Choroid plexus epithelial cell (primary cell): ENCODE measurements at regions not wholly inside any gene's neighbourhood (a gene's known extent, or its start where the extent isn't known, plus 50 kb on each side); places are given as distances from the start of the nearest gene placed in this dataset.

Source experiments
- DNase-seq: peaks from one replicate; pipeline ENCODE4 v3.0.0-alpha.2; 2010; ENCODE audit warnings: low read depth
- H3K4me3 ChIP-seq: 2 replicates; pipeline ENCODE4 v1.5.1; 2011; ENCODE audit warnings: low read depth, mild to moderate bottlenecking, control low read depth, low read length, moderate library complexity
- TF ChIP-seq, protein P1 (sequence below): conservative IDR thresholded peaks from 2 replicates; pipeline ENCODE4 v1.5.1; 2011; ENCODE audit warnings: low read depth, mild to moderate bottlenecking, control low read depth, inconsistent platforms, low read length, moderate library complexity

DNA sequence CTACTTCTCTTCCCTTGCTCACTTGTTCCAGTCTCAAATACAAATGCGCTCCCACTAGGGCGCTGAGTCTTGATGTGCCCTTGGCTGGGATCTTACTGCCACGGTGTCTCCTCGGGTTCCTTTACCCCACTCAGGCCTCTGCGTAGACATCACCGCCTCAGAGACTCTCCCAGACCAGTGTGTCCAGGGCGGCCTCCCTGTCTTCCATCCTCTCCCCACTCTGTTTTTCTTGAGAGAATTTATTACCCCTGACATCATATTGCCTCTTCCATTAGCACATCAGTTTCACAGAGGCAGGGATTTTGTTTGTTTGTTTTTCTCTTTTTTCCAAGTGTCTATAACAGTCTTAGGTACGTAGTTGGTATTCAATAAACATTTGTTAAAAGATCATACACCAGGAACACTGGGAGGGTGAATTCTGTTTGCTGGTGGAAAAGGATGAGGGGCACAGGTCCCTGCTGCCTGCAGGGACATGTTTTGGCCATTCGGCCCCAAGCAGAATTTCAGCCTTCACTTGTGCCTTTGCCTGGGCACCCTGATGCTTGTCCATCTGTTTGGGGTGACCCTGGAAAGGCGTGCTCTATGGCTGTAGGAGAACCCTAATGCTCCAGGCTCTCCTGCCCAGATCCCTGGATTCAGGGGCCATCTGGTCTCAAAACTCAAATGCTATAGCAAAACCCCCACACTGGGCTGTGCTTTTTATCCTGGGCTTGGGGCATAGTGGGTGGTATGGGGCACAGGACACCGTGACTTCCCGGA lies 55.0 kb downstream of the RPL37A start:
- no peak overlapping the region for H3K4me3 ChIP-seq
- DNase-seq: no peak
- TF ChIP-seq, protein P1, sequence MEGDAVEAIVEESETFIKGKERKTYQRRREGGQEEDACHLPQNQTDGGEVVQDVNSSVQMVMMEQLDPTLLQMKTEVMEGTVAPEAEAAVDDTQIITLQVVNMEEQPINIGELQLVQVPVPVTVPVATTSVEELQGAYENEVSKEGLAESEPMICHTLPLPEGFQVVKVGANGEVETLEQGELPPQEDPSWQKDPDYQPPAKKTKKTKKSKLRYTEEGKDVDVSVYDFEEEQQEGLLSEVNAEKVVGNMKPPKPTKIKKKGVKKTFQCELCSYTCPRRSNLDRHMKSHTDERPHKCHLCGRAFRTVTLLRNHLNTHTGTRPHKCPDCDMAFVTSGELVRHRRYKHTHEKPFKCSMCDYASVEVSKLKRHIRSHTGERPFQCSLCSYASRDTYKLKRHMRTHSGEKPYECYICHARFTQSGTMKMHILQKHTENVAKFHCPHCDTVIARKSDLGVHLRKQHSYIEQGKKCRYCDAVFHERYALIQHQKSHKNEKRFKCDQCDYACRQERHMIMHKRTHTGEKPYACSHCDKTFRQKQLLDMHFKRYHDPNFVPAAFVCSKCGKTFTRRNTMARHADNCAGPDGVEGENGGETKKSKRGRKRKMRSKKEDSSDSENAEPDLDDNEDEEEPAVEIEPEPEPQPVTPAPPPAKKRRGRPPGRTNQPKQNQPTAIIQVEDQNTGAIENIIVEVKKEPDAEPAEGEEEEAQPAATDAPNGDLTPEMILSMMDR: no peak

DNA sequence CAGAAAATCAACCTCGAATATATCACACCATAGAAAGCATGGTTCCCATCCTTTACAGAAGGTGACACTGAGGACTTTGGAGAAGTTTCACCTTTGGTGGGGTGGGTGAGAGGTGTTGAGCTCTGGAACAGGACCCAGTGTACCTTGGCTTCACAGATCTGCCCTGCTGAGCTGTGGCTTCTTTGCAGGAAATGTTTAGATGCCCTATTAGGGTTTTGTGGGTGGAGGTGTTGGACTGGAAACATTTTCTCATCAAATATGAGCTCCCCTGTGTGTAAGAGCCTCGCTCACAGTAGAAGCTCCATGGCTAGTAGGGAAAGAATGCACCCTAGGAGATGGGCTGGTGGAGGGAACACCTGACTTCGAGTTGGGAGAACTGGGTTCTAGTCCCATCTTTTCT lies 55.6 kb downstream of the RPL37A start:
- H3K4me3 ChIP-seq: no peak overlapping the region
- no peak for DNase-seq
- TF ChIP-seq, protein P1: no peak

DNA sequence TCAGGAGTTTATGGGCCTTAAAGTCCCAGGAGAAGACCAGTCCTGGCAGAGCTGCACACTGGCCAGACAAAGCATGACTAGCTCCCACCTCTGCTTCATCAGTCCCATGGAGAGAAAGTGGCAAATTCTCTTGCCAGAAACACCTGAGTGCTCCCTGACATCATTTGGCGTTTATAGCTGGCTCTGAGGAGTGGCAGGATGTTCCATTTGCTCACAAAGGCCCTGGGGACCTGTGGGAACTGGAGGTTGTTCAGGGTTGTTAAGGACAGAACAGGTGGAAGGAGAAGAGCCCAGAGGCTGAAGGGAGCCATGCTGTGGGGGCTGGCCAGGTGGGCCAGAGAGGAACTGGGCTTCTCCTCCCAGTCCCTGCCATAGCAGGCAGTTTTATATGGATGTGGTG lies 56.1 kb downstream of the RPL37A start:
- DNase-seq: no peak
- TF ChIP-seq, protein P1: no peak
- no peak overlapping the region for H3K4me3 ChIP-seq

DNA sequence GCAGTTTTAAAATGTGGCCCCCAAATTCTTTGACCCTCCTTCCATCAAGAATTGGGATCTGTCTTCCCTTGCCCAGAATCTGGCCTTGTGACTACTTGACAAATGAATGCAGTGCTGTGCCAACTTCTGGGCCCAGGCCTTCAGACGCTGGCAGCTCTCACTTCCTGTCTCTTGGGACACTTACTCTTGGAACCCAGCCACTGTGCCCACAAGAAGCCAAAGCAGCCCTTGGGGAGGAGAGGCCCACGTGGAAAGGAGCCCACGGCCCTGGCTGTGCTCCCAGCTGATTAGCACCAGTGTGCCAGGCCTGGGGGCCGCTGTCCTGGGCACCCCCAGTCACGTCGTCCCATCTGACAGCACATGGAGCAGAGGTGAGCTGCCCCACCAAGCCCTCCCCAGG lies 56.6 kb downstream of the RPL37A start:
- H3K4me3 ChIP-seq: no peak overlapping the region
- DNase-seq: no peak

DNA sequence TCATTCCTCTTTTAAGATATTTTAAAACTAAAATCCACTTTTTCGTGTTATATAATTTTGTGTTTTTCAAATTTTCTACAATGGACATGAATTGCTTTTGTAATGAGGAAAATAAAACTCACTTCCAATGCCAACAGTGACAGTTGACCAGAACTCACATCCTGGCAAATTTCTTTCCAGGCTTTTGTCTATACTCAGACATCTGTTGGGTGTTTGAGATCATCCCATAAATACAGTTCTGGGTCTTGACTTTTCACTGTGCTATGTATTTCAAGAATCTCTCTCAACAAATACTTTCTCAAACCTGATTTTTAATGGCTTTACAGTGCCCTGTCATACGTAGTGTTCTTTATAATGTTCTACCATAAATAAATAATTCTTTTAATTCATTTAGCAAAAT lies 57.6 kb downstream of the RPL37A start:
- H3K4me3 ChIP-seq: no peak overlapping the region
- DNase-seq: no peak
- TF ChIP-seq, protein P1: no peak

More for the DNA sequence above, 56.6 kb downstream of the RPL37A start:
- TF ChIP-seq, protein P1: no peak

DNA sequence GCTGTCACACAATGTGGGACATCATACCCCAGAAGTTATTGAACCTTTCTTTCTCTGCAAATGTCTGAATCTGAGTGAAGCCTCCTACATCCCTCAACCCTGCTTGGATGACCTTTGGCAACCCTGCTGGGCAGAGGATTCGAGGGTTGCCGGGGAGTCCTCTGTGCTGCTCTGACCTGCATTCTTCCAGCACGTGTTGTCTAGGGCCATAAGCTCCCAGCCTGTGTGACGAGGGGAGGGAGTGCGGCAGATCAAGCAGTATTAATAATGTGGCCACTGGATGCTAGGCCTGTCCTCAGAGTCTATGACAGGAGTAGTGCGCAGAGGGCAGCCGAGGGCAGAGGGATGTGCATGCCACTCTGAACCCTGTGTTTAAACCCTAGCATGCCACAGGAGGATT lies 58.8 kb downstream of the RPL37A start:
- no peak for DNase-seq
- TF ChIP-seq, protein P1: no peak
- no peak overlapping the region for H3K4me3 ChIP-seq

DNA sequence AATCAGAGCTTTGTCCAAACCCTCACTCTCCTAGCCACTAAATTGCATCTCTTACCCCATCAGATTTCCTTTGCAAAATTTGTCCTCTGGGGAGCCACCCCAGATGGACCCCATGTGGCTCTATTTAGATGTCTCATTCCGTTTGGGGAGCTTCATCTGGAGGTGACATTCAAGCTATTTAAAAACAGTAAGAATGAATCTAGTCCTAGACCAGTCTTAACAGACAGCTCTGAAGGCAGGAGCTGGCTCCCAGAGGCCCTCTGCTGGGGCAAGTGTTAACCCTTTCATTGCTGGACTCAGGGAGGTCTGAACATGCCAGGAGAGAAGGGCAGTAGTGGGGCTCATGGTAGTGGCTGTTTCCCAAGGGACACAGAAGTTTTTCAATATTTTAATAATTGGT lies 59.2 kb downstream of the RPL37A start:
- no peak for DNase-seq
- TF ChIP-seq, protein P1: no peak

More for the DNA sequence above, 59.2 kb downstream of the RPL37A start:
- H3K4me3 ChIP-seq: no peak overlapping the region
